ENCODE measurements at regions not wholly inside any gene's neighbourhood (a gene's known extent, or its start where the extent isn't known, plus 50 kb on each side); places are given as distances from the start of the nearest gene placed in this dataset.

- TF ChIP-seq EZH2phosphoT487 (IDR thresholded peaks at IDR 0.05; ENCODE audit: insufficient read depth, low read depth) (no peak), EZH2 (IDR thresholded peaks at IDR 0.05; ENCODE audit: insufficient read depth, poor library complexity, severe bottlenecking) (no peak)
These were observed 184.4 kb upstream of the OR13F1 start for GRCh38 chr9:104319685-104320084.
